ENCODE measurements at regions not wholly inside any gene's neighbourhood (a gene's known extent, or its start where the extent isn't known, plus 50 kb on each side); places are given as distances from the start of the nearest gene placed in this dataset.

GRCh38 chr1:199857516-199857915 lies 170.0 kb upstream of the NR5A2 start:
- H3K27me3 Mint-ChIP-seq: peaks cover 6 to 10% of the 10 kb centered on the region in 2 donors
- no peaks in the 10 kb centered on the region for H3K36me3 ChIP-seq (ENCODE audit: insufficient read depth, low read length)
- H3K4me3 ChIP-seq (ENCODE audit: low read length in 2 of 2): no peak overlapping the region
- H3K9me3 ChIP-seq (ENCODE audit: control insufficient read depth in 1 of 2, low read length in 2 of 2): no peaks in the 10 kb centered on the region
- H3K27ac ChIP-seq (ENCODE audit: low read depth, low read length): no peak overlapping the region
- POLR2A ChIA-PET (ENCODE audit: partially characterized antibody): no interaction called here
- intact Hi-C loops (cut with micrococcal nuclease): no loop called here
- H3K9me3 Mint-ChIP-seq: peaks cover 0 to 2% (median 0%) of the 10 kb centered on the region in 8 donors
- no peaks in the 10 kb centered on the region for H3K36me3 Mint-ChIP-seq
- no peak overlapping the region for H3K4me3 Mint-ChIP-seq
- no peak for DNase-seq
- H3K27ac Mint-ChIP-seq: no peak overlapping the region
- peaks cover 0 to 5% (median 3%) of the 10 kb centered on the region in 4 donors for H3K4me1 Mint-ChIP-seq
- H3K27me3 ChIP-seq (ENCODE audit: insufficient read depth, low read length): no peaks in the 10 kb centered on the region
- CTCF ChIA-PET (ENCODE audit: partially characterized antibody): no interaction called here
- no peaks in the 10 kb centered on the region for H3K4me1 ChIP-seq (ENCODE audit: insufficient read depth, low read length)

GRCh38 chr1:199858171-199858570 lies 169.3 kb upstream of the NR5A2 start:
- no peak overlapping the region for H3K27ac ChIP-seq (ENCODE audit: low read depth, low read length)
- intact Hi-C loops (cut with micrococcal nuclease): no loop called here
- H3K4me1 ChIP-seq (ENCODE audit: insufficient read depth, low read length): no peaks in the 10 kb centered on the region
- H3K27me3 ChIP-seq (ENCODE audit: insufficient read depth, low read length): no peaks in the 10 kb centered on the region
- no peak overlapping the region for H3K4me3 ChIP-seq (ENCODE audit: low read length in 2 of 2)
- DNase-seq: no peak
- CTCF ChIA-PET (ENCODE audit: partially characterized antibody): no interaction called here
- no peak overlapping the region for H3K27ac Mint-ChIP-seq
- H3K4me3 Mint-ChIP-seq: no peak overlapping the region
- H3K9me3 ChIP-seq (ENCODE audit: control insufficient read depth in 1 of 2, low read length in 2 of 2): no peaks in the 10 kb centered on the region
- H3K36me3 Mint-ChIP-seq: no peaks in the 10 kb centered on the region
- peaks cover 6 to 10% of the 10 kb centered on the region in 2 donors for H3K27me3 Mint-ChIP-seq
- peaks cover 0 to 2% (median 0%) of the 10 kb centered on the region in 8 donors for H3K9me3 Mint-ChIP-seq
- peaks cover 0 to 5% (median 3%) of the 10 kb centered on the region in 4 donors for H3K4me1 Mint-ChIP-seq
- no peaks in the 10 kb centered on the region for H3K36me3 ChIP-seq (ENCODE audit: insufficient read depth, low read length)
- POLR2A ChIA-PET (ENCODE audit: partially characterized antibody): no interaction called here

- H3K4me3 Mint-ChIP-seq: no peak overlapping the region
- no peaks in the 10 kb centered on the region for H3K27me3 ChIP-seq (ENCODE audit: insufficient read depth, low read length)
- no peaks in the 10 kb centered on the region for H3K4me1 ChIP-seq (ENCODE audit: insufficient read depth, low read length)
- CTCF ChIA-PET (ENCODE audit: partially characterized antibody): no interaction called here
- POLR2A ChIA-PET (ENCODE audit: partially characterized antibody): no interaction called here
- H3K27ac Mint-ChIP-seq: no peak overlapping the region
- peaks cover 0 to 2% (median 0%) of the 10 kb centered on the region in 8 donors for H3K9me3 Mint-ChIP-seq
- DNase-seq: no peak
- no peak overlapping the region for H3K4me3 ChIP-seq (ENCODE audit: low read length in 2 of 2)
- no peak overlapping the region for H3K27ac ChIP-seq (ENCODE audit: low read depth, low read length)
- no peaks in the 10 kb centered on the region for H3K36me3 Mint-ChIP-seq
- H3K9me3 ChIP-seq (ENCODE audit: control insufficient read depth in 1 of 2, low read length in 2 of 2): no peaks in the 10 kb centered on the region
- intact Hi-C loops (cut with micrococcal nuclease): no loop called here
- peaks cover 0 to 5% (median 3%) of the 10 kb centered on the region in 4 donors for H3K4me1 Mint-ChIP-seq
- no peaks in the 10 kb centered on the region for H3K36me3 ChIP-seq (ENCODE audit: insufficient read depth, low read length)
- H3K27me3 Mint-ChIP-seq: peaks cover 6 to 10% of the 10 kb centered on the region in 2 donors
These were observed 168.7 kb upstream of the NR5A2 start for GRCh38 chr1:199858856-199859255.

- Histone ChIP-seq H3K36me3 (ENCODE audit: insufficient read depth, low read length) (no peaks in the 10 kb centered on the region), H3K27ac (ENCODE audit: low read depth, low read length) (no peak overlapping the region), H3K4me3 (ENCODE audit: low read length in 2 of 2) (no peak overlapping the region), H3K4me1 (ENCODE audit: insufficient read depth, low read length) (no peaks in the 10 kb centered on the region), H3K27me3 (ENCODE audit: insufficient read depth, low read length) (no peaks in the 10 kb centered on the region), H3K9me3 (ENCODE audit: control insufficient read depth in 1 of 2, low read length in 2 of 2) (no peaks in the 10 kb centered on the region)
- Mint-ChIP-seq H3K9me3 (peaks cover 0 to 2% (median 0%) of the 10 kb centered on the region in 8 donors), H3K27ac (no peak overlapping the region), H3K4me1 (peaks cover 0 to 5% (median 3%) of the 10 kb centered on the region in 4 donors), H3K27me3 (peaks cover 6 to 10% of the 10 kb centered on the region in 2 donors), H3K4me3 (no peak overlapping the region), H3K36me3 (no peaks in the 10 kb centered on the region)
- ChIA-PET CTCF (ENCODE audit: partially characterized antibody) (no interaction called here), POLR2A (ENCODE audit: partially characterized antibody) (no interaction called here)
- intact Hi-C loops (cut with micrococcal nuclease): no loop called here
- DNase-seq: no peak
These were observed 168.0 kb upstream of the NR5A2 start for GRCh38 chr1:199859491-199859933.

- Mint-ChIP-seq H3K27ac (no peak overlapping the region), H3K4me1 (peaks cover 0 to 5% (median 3%) of the 10 kb centered on the region in 4 donors), H3K27me3 (peaks cover 7 to 8% of the 10 kb centered on the region in 2 donors), H3K9me3 (peaks cover 0 to 2% (median 0%) of the 10 kb centered on the region in 8 donors), H3K36me3 (no peaks in the 10 kb centered on the region), H3K4me3 (no peak overlapping the region)
- Histone ChIP-seq H3K27ac (ENCODE audit: low read depth, low read length) (no peak overlapping the region), H3K36me3 (ENCODE audit: insufficient read depth, low read length) (no peaks in the 10 kb centered on the region), H3K27me3 (ENCODE audit: insufficient read depth, low read length) (no peaks in the 10 kb centered on the region), H3K4me1 (ENCODE audit: insufficient read depth, low read length) (no peaks in the 10 kb centered on the region), H3K4me3 (ENCODE audit: low read length in 2 of 2) (no peak overlapping the region), H3K9me3 (ENCODE audit: control insufficient read depth in 1 of 2, low read length in 2 of 2) (no peaks in the 10 kb centered on the region)
- intact Hi-C loops (cut with micrococcal nuclease): no loop called here
- DNase-seq: no peak
- POLR2A ChIA-PET (ENCODE audit: partially characterized antibody): no interaction called here
- CTCF ChIA-PET (ENCODE audit: partially characterized antibody): no interaction called here
These were observed 166.3 kb upstream of the NR5A2 start for GRCh38 chr1:199861020-199861795.

- H3K4me1 Mint-ChIP-seq: peaks cover 0 to 5% (median 3%) of the 10 kb centered on the region in 4 donors
- Histone ChIP-seq H3K4me3 (ENCODE audit: low read length in 2 of 2) (no peak overlapping the region), H3K9me3 (ENCODE audit: control insufficient read depth in 1 of 2, low read length in 2 of 2) (no peaks in the 10 kb centered on the region), H3K27ac (ENCODE audit: low read depth, low read length) (no peak overlapping the region), H3K27me3 (ENCODE audit: insufficient read depth, low read length) (no peaks in the 10 kb centered on the region), H3K4me1 (ENCODE audit: insufficient read depth, low read length) (no peaks in the 10 kb centered on the region), H3K36me3 (ENCODE audit: insufficient read depth, low read length) (no peaks in the 10 kb centered on the region)
- H3K36me3 Mint-ChIP-seq: no peaks in the 10 kb centered on the region
- CTCF ChIA-PET (ENCODE audit: partially characterized antibody): no interaction called here
- H3K9me3 Mint-ChIP-seq: peaks cover 0 to 2% (median 0%) of the 10 kb centered on the region in 8 donors
- H3K27ac Mint-ChIP-seq: no peak overlapping the region
- H3K4me3 Mint-ChIP-seq: no peak overlapping the region
- peaks cover 9 to 12% of the 10 kb centered on the region in 2 donors for H3K27me3 Mint-ChIP-seq
- POLR2A ChIA-PET (ENCODE audit: partially characterized antibody): no interaction called here
- intact Hi-C loops (cut with micrococcal nuclease): no loop called here
- no peak for DNase-seq
These were observed 165.5 kb upstream of the NR5A2 start for GRCh38 chr1:199862047-199862446.

GRCh38 chr1:199866210-199866617 lies 161.3 kb upstream of the NR5A2 start:
- H3K4me3 ChIP-seq (ENCODE audit: low read length in 2 of 2): no peak overlapping the region
- Mint-ChIP-seq H3K4me3 (no peak overlapping the region), H3K27me3 (peaks cover 4 to 8% of the 10 kb centered on the region in 2 donors), H3K27ac (no peak overlapping the region), H3K4me1 (peaks cover 0 to 3% (median 0%) of the 10 kb centered on the region in 4 donors), H3K9me3 (no peaks in the 10 kb centered on the region), H3K36me3 (no peaks in the 10 kb centered on the region)
- POLR2A ChIA-PET (ENCODE audit: partially characterized antibody): no interaction called here
- H3K27ac ChIP-seq (ENCODE audit: low read depth, low read length): no peak overlapping the region
- no peaks in the 10 kb centered on the region for H3K27me3 ChIP-seq (ENCODE audit: insufficient read depth, low read length)
- no peak for DNase-seq
- H3K9me3 ChIP-seq (ENCODE audit: control insufficient read depth in 1 of 2, low read length in 2 of 2): no peaks in the 10 kb centered on the region
- CTCF ChIA-PET (ENCODE audit: partially characterized antibody): no interaction called here
- intact Hi-C loops (cut with micrococcal nuclease): no loop called here
- no peaks in the 10 kb centered on the region for H3K4me1 ChIP-seq (ENCODE audit: insufficient read depth, low read length)
- no peaks in the 10 kb centered on the region for H3K36me3 ChIP-seq (ENCODE audit: insufficient read depth, low read length)
